ENCODE measurements at regions not wholly inside any gene's neighbourhood (a gene's known extent, or its start where the extent isn't known, plus 50 kb on each side); places are given as distances from the start of the nearest gene placed in this dataset.
"Not testable (repeated sequence)": the region's sequence is repeated elsewhere in the genome, so short reads cannot be mapped to it uniquely, and the experiment has no call there.

- no peak for DNase-seq (ENCODE audit: low read depth, low spot score)
Observed at GRCh38 chr2:17363846-17364245, 154.4 kb downstream of the RAD51AP2 start.

- DNase-seq (ENCODE audit: low read depth, low spot score), result no peak
Observed at GRCh38 chr2:17362956-17363355, 155.3 kb downstream of the RAD51AP2 start.

DNA sequence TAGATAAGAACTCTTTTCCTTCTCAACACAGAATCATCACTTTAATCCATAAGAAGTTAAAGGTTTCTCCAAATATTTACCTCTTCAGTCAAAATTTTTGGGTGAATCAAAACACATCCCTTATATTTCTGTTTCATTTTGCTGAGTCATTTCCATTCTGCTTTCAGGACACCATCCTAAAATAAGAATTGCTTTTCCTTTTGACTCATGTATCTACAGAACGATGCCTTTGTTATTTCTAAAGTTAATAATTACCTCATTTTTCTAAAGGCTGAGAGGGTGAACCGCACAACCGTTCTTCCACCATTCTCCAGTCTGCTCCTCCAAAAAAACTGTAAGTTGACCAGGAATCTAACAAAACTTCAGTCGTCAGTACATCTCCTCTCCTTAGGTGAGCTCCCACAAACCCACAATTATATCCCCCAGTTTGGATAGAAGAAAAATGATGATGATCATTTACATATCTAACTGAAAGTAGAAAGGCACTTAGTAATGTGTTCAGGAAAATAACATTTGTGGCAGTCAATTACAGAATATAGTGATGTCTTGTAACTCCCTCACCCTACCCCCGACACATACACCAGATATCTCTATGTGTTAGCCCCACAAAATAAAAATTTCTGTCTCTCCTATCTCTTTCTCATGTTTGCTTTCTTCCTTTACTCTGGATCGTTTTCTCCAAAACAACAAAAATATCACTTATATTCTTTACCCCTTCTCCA, 162.5 kb downstream of the RAD51AP2 start:
- no peak for DNase-seq (ENCODE audit: low read depth, low spot score)

DNA sequence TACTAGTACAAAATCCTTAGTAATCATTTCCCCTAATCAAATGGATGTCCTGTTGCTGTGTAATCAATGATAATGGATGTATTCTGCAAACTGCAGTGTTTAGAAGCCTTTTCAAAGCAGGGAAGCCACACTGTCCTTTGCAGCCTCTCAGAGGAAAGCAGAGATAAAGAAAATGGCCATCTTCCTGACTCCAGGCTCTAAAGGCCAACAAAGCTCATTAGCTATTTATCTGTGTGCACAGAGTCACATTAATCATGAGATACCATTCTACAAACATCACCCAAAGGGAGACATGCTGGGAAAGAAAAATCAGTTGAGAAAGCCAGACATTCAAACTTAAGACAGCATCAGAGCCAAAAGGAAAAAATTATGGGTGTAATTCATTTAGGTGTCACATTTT, 165.0 kb downstream of the RAD51AP2 start:
- DNase-seq (ENCODE audit: low read depth, low spot score), result no peak

DNA sequence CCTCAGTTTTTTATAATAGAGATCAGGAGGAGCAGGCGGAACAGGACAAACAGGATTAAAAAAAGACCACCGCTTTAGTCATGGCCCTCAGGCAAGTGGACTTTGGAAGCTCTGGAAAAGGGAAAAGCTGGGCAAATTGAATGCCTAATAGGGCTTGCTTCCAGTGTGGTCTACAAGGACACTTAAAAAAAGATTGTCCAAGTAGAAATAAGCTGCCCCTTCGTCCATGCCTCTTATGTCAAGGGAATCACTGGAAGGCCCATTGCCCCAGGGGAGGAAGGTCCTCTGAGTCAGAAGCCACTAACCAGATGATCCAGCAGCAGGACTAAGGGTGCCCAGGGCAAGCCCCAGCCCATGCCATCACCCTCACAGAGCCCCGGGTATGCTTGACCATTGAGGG, 175.5 kb downstream of the RAD51AP2 start:
- DNase-seq (ENCODE audit: low read depth, low spot score), result not testable (repeated sequence)

DNA sequence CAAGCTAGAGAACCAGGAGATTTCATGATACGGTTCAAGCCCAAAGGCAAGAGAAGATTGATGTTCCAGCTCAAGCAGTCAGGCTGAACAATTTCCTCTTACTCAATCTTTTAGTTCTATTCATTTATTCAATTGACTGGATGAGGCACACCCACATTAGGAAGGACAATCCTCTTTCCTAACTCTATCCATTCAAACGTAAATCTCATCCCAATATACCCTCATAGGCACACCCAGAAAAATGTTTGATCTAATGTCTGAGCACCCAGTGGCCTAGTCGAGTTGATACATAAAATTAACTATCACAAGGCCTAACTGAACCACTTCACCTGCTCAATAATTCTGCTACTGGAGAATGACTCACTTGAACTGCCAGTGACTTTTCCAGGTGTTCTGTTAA, 180.7 kb downstream of the RAD51AP2 start:
- no peak for DNase-seq (ENCODE audit: low read depth, low spot score)

DNA sequence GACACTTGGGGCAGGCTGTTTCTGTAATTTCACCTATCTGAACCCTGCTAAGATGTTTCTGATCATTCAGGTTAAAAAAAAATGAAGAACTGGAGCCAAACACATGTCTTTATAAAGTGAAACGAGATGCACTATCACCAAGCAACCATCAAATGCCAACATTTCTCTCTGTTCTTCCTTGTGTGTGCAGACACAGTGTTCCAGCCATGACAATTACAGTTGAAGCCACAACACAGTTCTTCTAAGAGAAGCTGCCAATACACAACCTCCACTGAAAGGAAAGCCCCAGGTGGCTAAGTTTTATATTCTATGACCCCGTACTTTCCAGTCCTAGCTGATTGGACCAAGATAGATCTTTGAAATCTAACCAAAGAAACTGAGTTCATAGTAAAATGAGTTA, 181.8 kb downstream of the RAD51AP2 start:
- DNase-seq (ENCODE audit: low read depth, low spot score), result no peak

GRCh38 chr2:17334300-17334699, 183.9 kb downstream of the RAD51AP2 start:
- DNase-seq (ENCODE audit: low read depth, low spot score), result no peak

DNA sequence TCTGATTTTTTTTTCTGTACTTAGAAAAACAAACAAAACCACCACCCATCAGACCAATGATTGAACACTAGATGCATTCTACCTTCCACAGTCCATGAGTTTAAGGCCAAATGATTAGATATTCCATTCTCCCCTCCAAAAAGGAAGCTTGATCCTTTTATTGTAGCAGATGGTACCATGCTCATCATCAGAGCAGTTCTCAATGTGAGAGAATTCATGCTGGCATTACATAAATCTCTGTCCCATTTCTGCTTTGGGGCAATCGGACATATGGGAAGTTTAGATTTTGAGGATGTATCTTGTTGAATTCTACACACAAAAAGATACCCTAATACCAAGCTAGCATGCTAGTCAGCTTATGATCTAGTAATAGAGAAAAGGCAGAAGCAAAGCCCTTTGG, 186.6 kb downstream of the RAD51AP2 start:
- DNase-seq (ENCODE audit: low read depth, low spot score), result no peak

DNA sequence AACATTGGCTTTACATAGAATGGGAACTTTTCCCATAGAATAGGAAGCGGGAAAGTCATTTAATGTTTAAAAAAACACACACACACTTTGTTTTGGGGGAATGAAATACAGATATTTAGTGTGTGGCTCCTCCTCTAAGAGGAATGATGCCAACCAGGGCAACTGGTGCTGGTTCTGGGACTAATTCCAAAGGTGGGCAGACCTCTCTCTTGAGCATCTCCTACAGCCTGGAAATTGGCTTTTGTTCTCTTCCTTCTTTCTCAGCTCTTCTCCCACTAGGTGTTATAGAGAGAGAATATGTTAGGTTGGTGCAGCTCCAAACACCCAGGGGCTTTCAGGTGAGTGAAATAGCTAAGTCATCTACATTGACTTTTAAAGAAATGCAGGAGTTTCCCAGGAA, 190.1 kb downstream of the RAD51AP2 start:
- no peak for DNase-seq (ENCODE audit: low read depth, low spot score)

DNA sequence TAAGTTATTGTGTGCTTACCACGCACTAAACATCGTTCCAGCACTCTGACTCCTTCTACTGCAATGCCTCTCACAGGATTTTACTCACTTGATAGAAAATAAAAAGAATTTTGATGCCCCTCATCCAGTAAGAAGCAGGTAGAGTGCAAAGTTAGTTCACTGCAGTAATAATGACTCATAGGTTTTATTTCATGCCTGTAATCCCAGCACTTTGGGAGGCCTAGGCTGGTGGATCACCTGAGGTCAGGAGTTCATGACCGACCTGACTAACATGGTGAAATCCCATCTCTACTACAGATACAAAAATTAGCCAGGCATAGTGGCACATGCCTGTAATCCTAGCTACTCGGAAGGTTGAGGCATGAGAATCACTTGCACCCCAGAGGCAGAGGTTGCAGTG, 190.6 kb downstream of the RAD51AP2 start:
- no peak for DNase-seq (ENCODE audit: low read depth, low spot score)

DNA sequence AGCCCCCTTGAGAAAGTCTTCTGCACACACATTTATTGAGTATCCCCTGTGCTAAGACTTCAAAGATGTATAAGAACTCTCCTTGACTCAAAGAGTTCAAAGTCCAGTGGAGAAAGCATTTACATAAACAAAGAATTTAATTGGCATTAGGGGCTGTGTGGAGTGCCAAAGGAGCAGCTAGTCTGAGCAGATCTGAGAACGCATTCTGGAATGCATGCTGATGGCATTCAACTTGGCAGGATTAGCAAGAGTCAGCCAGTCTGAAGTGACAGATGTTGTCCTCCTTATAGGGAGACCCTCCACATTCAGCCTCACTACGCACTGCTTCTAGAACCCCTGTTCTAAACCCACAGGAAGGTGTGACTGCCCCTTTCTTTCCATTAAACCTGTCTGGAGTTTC, 191.5 kb downstream of the RAD51AP2 start:
- no peak for DNase-seq (ENCODE audit: low read depth, low spot score)

DNA sequence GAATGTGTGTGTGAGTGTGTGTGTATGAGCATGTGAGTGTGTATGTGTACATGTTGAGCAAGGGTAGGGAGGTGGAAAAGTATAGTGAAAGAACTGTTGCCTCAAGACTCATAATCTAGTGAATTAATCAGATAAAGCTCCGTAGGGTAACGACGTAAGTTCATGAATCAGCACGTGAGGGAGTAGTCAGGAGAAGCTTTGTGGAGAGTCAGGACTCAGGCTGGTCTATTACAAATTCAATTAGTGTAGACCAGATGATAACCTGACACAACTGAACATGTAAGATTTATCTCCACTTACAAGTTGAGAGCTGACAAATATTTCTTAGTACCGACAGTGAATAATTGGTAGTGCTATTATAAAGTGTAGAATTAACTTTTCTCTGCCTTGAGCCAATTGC, 194.5 kb downstream of the RAD51AP2 start:
- DNase-seq (ENCODE audit: low read depth, low spot score), result no peak

GRCh38 chr2:17322461-17322860, 195.8 kb downstream of the RAD51AP2 start:
- DNase-seq (ENCODE audit: low read depth, low spot score), result no peak

- DNase-seq (ENCODE audit: low read depth, low spot score), result no peak
Observed at GRCh38 chr2:17319090-17319489, 199.2 kb downstream of the RAD51AP2 start.

DNA sequence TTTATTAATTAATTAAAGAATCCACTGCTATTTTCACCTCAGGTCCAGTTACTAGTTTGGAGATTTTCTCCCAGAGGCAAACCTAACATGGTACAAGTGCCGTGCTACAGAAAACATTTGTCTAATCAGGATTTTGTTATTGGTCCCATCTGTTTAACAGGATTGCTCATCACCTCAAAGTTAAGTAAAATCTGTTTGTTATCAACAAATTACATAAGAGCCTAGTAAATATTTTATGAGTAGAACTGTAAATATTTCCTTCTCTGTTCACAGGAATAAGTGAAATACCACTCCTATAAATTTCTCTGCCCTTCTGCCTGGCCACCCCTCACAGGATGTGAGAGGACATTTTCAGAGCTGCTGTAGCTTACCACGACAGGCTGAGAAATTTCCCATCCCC, 200.2 kb downstream of the RAD51AP2 start:
- no peak for DNase-seq (ENCODE audit: low read depth, low spot score)

DNA sequence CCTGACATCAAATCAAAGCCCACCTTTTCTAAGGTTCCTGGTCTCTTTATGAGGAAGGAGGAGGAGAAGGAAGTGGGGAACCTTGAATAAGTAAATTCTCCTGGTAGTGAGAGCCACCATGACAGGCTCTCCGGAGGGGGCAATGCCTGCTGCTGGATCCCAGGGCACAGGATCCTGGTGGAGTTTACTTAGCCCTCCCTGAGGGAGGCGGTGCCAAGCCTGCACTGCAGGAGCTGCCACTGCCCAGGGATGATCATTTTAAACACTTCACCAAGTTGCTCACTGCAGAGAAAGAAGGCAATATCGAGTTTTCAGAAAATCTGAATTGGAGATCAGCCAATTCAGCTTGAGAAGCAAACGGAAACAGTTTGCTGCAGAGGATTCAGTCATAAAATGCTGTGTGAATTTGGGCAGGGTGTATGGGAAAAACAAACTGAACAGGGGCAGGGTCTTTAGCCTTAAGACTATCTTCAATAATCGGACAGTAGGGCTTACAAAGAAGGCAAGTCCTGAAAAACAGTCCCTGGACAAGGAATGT, 200.7 kb downstream of the RAD51AP2 start:
- no peak for DNase-seq (ENCODE audit: low read depth, low spot score)

GRCh38 chr2:17313261-17313660, 205.0 kb downstream of the RAD51AP2 start:
- DNase-seq (ENCODE audit: low read depth, low spot score), result no peak

GRCh38 chr2:17311771-17312511, 206.3 kb downstream of the RAD51AP2 start:
- no peak for DNase-seq (ENCODE audit: low read depth, low spot score)

DNA sequence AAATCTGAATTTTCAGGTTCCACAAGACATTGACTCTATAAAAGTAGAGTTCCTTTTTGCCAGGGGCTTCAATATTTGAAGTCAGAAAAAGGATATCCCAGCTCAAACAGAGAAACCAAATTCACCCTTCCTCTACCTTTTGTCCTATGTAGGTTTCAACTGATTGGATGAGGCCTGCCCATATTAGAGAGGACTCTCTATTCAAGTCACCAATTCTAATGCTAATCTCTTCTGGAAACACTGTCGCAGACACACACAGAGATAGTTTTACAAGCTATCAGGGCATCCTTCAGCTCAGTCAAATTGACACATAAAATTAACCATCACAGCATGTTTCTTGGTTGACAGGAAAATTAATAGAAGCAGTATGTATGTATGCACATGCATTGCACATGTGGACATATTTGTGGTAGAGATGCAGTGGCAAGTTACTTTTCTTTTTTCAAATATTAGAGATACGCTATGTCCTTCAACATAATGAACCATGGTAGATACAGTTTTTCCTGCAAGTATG, 207.1 kb downstream of the RAD51AP2 start:
- DNase-seq (ENCODE audit: low read depth, low spot score), result no peak

GRCh38 chr2:17309741-17310339, 208.4 kb downstream of the RAD51AP2 start:
- no peak for DNase-seq (ENCODE audit: low read depth, low spot score)

DNA sequence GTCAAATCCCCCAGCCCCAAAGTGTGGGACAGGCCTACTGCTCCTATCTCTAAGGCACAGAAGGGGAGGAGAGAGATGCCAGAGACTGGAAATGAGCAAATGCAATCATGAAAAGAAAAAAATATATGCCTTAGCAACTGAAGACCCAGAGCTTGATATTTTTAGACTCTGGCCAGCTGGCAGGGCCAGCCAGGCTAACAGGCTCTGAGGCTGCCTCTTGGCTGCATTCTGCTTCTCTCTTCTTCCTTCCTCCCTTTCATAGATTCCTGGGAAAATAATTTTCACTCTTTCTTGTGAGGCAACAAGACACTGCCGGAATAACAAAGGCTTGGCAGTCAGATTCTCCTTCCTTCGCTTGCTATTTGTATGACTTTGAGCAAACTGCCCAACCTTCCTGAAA, 209.1 kb downstream of the RAD51AP2 start:
- no peak for DNase-seq (ENCODE audit: low read depth, low spot score)

Measured in activated CD4-positive, CD25-positive, alpha-beta regulatory T cell treated with anti-CD3 and anti-CD28 coated beads, Interleukin-2, amount 50 U/mL, for 16 hours (primary cell).